Right lobe of liver (tissue), 6 donors: ENCODE measurements at regions not wholly inside any gene's neighbourhood (a gene's known extent, or its start where the extent isn't known, plus 50 kb on each side); places are given as distances from the start of the nearest gene placed in this dataset.

Experiments
- ATAC-seq, 4 donors: fragments of 200-7000 bp; cut with Tn5 transposase; one replicate each; pipeline ENCODE4 v1.9.1; 2020; ENCODE audit warnings: mild to moderate bottlenecking in 4 of 4, moderate library complexity in 4 of 4
- DNase-seq, 3 donors: peaks; one replicate each; pipeline ENCODE4 v3.0.0-alpha.2; 2020
- H3K27ac ChIP-seq, 3 donors: fragments of 200-600 bp; one replicate each; pipeline ENCODE4 v1.8.0; 2022
- H3K27me3 ChIP-seq, 2 donors: fragments of 200-600 bp; one replicate each; pipeline ENCODE4 v1.8.0; 2022
- H3K36me3 ChIP-seq, 4 donors: fragments of 200-600 bp; sonication (generic) in 1 of 4; one replicate each; pipeline versions ENCODE4 v1.5.1 to v1.8.0; 2017 to 2022; ENCODE audit warnings: control low read depth in 1 of 4
- H3K4me1 ChIP-seq, 4 donors: fragments of 200-600 bp; sonication (generic) in 1 of 4; one replicate each; pipeline versions ENCODE4 v1.5.1 to v1.8.0; 2017 to 2022; ENCODE audit warnings: control low read depth in 1 of 4
- H3K4me3 ChIP-seq, 3 donors: fragments of 200-600 bp; one replicate each; pipeline ENCODE4 v1.8.0; 2022
- H3K9me3 ChIP-seq, 4 donors: fragments of 200-600 bp; sonication (generic) in 1 of 4; one replicate each; pipeline versions ENCODE4 v1.5.1 to v1.8.0; 2017 to 2022; ENCODE audit warnings: control low read depth in 1 of 4
- POLR2A ChIP-seq: fragments of 450-650 bp; IDR thresholded peaks from one replicate; pipeline ENCODE4 v1.6.1; 2017; ENCODE audit warnings: antibody characterized with exemption, mild to moderate bottlenecking
- WGBS: methylation state at CpG from one replicate; pipeline ENCODE4 v1.1.6; 2018; ENCODE audit warnings: low coverage, low lambda C conversion rate; ENCODE audit not compliant: insufficient coverage; ENCODE audit errors: missing lambda C conversion rate; 5-methylcytosine and 5-hydroxymethylcytosine counted together
- intact Hi-C, 2 donors: fragments of 100-400 bp; cut with DNase I; formaldehyde crosslinking; loops; one replicate each; pipeline versions ENCODE4 v1.11.2 to v1.14.1; 2022
- TF ChIP-seq, protein P1 (sequence below), 4 donors: fragments of 200-600 bp in 3 of 4; fragments of 450-650 bp in 1 of 4; IDR thresholded peaks; one replicate each; pipeline versions ENCODE4 v1.5.1 to v1.8.0; 2016 to 2022; ENCODE audit warnings: antibody characterized with exemption in 4 of 4, mild to moderate bottlenecking in 2 of 4
- donor health status: DM: no; HTN: yes; CAD: no.
- donor health status: DM: no; HTN: no; CAD: no.
- donor health status: DM: no; HTN: no; CAD: no.
- donor health status: DM: no; HTN: yes; CAD: no.
- donor health status: DM: no; HTN: yes; CAD: no.

DNA sequence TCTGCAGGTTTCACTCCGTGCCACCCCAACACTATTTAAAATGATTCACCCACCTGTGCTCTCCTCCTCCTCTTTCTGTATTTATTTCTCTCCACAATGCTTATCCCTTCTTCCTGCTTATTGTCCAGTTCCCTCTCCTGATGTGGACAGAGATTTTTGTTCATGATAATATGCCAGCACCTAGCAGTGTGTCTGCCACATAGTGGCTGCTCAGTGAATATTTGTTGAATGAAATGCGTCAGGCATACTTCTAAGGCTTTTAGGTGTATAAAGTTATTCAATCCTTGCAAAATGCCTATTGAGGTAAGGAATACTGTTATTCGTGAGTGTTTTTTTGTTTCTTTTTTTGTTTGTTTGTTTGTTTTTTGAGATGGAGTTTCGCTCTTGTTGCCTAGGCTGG is 67.5 kb upstream of the MME start:
- H3K36me3 ChIP-seq, result no peaks in the 10 kb centered on the region
- WGBS, result 72% methylated on average over 4 of the region's 4 CpGs
- H3K9me3 ChIP-seq, result no peaks in the 10 kb centered on the region
- DNase-seq, result no peak
- intact Hi-C loops, result no loop called here
- TF ChIP-seq POLR2A, result no peak
- TF ChIP-seq, protein P1, sequence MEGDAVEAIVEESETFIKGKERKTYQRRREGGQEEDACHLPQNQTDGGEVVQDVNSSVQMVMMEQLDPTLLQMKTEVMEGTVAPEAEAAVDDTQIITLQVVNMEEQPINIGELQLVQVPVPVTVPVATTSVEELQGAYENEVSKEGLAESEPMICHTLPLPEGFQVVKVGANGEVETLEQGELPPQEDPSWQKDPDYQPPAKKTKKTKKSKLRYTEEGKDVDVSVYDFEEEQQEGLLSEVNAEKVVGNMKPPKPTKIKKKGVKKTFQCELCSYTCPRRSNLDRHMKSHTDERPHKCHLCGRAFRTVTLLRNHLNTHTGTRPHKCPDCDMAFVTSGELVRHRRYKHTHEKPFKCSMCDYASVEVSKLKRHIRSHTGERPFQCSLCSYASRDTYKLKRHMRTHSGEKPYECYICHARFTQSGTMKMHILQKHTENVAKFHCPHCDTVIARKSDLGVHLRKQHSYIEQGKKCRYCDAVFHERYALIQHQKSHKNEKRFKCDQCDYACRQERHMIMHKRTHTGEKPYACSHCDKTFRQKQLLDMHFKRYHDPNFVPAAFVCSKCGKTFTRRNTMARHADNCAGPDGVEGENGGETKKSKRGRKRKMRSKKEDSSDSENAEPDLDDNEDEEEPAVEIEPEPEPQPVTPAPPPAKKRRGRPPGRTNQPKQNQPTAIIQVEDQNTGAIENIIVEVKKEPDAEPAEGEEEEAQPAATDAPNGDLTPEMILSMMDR (IDR thresholded peaks at IDR 0.05), result no peak
- H3K4me3 ChIP-seq, result no peak overlapping the region
- H3K27me3 ChIP-seq, result no peaks in the 10 kb centered on the region
- ATAC-seq, result no peak
- H3K27ac ChIP-seq, result no peak overlapping the region
- no peaks in the 10 kb centered on the region for H3K4me1 ChIP-seq

DNA sequence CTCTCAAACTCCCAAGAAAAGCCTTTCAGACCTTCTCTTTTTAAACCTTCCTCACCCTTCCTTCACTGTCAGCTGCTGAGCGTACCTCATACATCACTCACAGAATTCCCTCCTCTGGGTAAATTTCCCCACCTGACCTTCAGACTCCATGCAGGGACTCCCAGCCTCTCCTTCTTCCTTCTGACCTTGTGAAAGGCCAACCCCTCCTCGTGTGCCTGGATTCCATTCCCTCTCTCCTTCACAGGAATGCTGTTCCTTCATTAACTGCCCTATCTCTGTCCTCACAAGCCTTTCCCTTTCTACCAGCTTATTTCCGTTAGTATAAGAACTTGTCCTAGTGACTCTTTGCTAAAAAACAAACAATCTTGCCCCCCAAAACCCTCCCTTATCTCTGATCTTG is 69.7 kb upstream of the MME start:
- no peaks in the 10 kb centered on the region for H3K4me1 ChIP-seq
- H3K4me3 ChIP-seq, result no peak overlapping the region
- H3K27ac ChIP-seq, result no peak overlapping the region
- H3K36me3 ChIP-seq, result no peaks in the 10 kb centered on the region
- no peaks in the 10 kb centered on the region for H3K27me3 ChIP-seq
- intact Hi-C loops, result no loop called here
- WGBS, result 55% methylated on average over 3 of the region's 3 CpGs
- ATAC-seq (no peak), DNase-seq (no peak)
- no peak for TF ChIP-seq POLR2A
- TF ChIP-seq, protein P1 (IDR thresholded peaks at IDR 0.05), result no peak
- H3K9me3 ChIP-seq, result no peaks in the 10 kb centered on the region

DNA sequence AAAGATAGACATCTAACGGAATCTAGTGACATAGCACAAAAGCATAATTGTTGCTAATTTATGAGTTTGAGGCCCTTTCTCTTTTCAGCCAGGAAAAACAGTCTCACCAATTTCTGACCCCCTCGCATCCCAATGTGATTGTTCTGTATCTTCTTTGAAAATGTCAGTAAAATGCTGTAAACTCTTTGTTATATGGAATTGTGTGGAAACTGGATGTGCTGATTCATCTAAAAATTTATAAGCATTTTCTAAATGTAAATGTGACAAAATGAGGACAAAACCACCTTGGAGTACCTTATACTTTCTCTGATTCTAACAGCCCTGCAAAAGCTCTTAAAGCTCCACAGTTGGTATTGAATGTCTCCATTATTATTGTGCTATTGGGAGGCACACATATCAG is 70.9 kb upstream of the MME start:
- Histone ChIP-seq H3K27ac (no peak overlapping the region), H3K4me1 (no peaks in the 10 kb centered on the region), H3K36me3 (no peaks in the 10 kb centered on the region), H3K9me3 (no peaks in the 10 kb centered on the region), H3K27me3 (no peaks in the 10 kb centered on the region), H3K4me3 (no peak overlapping the region)
- WGBS, result 71% methylated on average over 2 of the region's 2 CpGs
- DNase-seq, result no peak
- intact Hi-C loops, result no loop called here
- TF ChIP-seq POLR2A, result no peak
- TF ChIP-seq, protein P1 (IDR thresholded peaks at IDR 0.05), result no peak
- ATAC-seq, result no peak

DNA sequence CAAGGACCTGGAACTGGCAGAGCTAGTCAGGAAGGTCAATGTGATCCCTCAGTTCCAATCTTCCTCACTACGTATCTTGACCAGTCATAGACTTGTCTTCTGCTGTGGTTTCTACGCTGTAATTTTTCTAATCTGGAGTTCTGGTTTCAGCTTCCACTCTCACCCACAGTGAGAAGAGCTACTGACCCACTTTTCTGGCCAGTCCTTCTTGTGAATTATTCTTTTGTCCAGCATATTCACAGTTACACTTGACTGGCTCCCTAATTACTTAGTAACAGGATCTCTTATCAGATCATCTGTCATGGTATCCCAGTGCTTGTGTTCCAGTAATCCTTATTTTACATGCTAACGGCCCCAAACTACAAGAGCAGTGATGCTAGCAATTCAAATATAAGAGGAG is 72.4 kb upstream of the MME start:
- DNase-seq (no peak), ATAC-seq (no peak)
- TF ChIP-seq, protein P1 (IDR thresholded peaks at IDR 0.05), result no peak
- TF ChIP-seq POLR2A, result no peak
- intact Hi-C loops, result no loop called here
- Histone ChIP-seq H3K36me3 (no peaks in the 10 kb centered on the region), H3K4me3 (no peak overlapping the region), H3K27ac (no peak overlapping the region), H3K9me3 (no peaks in the 10 kb centered on the region), H3K27me3 (no peaks in the 10 kb centered on the region), H3K4me1 (no peaks in the 10 kb centered on the region)
- whole genome bisulfite sequencing, result 41% methylated on average over 3 of the region's 3 CpGs
